GM18873 (cell line): ENCODE measurements at regions not wholly inside any gene's neighbourhood (a gene's known extent, or its start where the extent isn't known, plus 50 kb on each side); places are given as distances from the start of the nearest gene placed in this dataset.
"Not testable (repeated sequence)": the region's sequence is repeated elsewhere in the genome, so short reads cannot be mapped to it uniquely, and the experiment has no call there.

Source experiments
- ATAC-seq: cut with Tn5 transposase; IDR thresholded peaks from one replicate; pipeline ENCODE4 v1.9.1; 2021; ENCODE audit warnings: mild to moderate bottlenecking, moderate library complexity, moderate number of reproducible peaks; ENCODE audit not compliant: unreplicated experiment, low FRiP score

DNA sequence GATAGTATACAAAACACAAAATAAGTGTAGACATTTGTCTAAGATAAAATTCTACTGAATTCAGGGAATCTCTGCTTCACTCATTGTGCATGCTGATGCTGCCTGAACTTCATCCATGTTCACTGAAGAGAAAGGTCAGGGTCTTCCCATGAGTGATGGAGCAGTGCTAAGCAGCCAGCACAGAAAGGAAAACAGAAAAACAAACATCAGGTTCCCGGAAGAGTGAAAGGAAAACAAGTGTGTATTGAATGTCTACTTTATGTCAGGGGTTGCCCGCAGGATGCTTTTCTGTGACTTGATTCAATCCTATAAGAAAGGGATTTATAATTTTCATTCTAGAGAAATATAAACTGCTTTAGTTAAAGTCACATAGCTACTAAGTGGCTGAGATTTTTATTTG is 522.4 kb downstream of the RAB28 start:
- no peak for ATAC-seq

- ATAC-seq = no peak
Measured at GRCh38 chr4:12958436-12958835, 525.7 kb downstream of the RAB28 start.

DNA sequence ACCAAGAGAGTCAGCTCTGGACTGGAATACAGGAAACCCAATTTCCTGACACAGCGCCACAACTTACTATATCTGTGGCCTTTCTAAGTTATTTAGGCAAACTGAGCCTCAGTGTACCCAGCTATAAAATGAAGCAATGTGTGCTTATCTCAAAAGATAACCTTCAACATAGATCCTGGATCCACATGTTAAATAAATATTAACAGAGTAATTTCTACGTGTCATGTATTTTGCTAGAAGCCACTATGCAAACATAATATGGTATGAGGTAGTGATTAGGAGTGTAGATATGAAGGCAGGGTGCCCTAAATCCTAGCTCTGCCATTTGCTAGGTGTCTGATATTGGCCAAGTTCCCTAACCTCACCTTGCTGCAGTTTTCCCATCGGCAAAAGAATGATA is 527.0 kb downstream of the RAB28 start:
- no peak for ATAC-seq

GRCh38 chr4:12956026-12956425 is 528.1 kb downstream of the RAB28 start:
- ATAC-seq = no peak

- ATAC-seq = no peak
Measured at GRCh38 chr4:12949719-12950490, 534.2 kb downstream of the RAB28 start.

DNA sequence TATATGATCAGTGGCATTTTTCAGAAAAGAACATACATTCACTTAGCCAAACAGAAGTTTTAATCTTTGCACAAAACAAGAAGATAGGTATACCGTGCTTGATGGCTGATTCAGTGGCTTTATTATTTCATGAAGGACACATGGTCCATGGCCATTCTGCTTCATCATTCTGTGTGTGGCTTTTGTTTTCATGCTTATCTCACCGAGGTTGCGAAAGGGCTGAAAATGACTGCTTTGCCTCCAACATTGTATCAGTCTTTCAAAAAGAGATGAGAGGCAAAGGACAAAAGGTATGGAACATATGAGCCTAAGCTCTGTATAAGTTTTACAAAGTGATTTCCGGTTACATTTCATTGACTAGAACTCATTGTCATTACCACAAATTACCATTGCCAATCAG is 541.1 kb downstream of the RAB28 start:
- no peak for ATAC-seq

GRCh38 chr4:12933760-12934221 is 550.3 kb downstream of the RAB28 start:
- no peak for ATAC-seq

DNA sequence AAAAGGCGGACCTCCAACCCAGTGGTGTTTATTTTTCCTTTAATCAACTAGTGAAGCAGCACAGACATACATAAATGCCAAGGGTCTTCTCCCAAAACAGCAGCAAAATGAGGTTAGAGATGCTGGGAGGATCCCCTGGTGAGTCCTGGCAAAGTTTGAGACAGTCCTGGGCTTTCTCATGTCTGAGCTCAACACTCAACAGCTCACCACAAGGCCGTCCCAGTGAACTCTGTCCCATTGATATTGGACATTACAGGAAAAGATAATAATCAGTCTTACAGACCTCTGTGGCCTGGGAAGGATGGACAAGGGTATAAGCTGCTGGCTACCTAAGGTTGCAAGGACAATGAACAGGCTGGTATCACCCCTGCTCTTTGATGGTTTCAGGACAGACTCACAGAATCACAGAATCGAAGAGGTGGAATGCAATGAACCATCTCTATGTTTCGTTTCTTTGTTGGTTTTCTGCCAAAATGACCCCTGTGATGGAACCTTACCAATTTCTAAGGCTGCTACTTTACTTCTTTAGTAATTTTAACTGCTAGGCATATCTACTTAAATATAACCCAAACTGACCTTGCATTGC is 551.8 kb downstream of the RAB28 start:
- no peak for ATAC-seq

GRCh38 chr4:12929784-12930183 is 554.4 kb downstream of the RAB28 start:
- ATAC-seq = no peak

- ATAC-seq = no peak
Measured at GRCh38 chr4:12928751-12929150, 555.4 kb downstream of the RAB28 start.

DNA sequence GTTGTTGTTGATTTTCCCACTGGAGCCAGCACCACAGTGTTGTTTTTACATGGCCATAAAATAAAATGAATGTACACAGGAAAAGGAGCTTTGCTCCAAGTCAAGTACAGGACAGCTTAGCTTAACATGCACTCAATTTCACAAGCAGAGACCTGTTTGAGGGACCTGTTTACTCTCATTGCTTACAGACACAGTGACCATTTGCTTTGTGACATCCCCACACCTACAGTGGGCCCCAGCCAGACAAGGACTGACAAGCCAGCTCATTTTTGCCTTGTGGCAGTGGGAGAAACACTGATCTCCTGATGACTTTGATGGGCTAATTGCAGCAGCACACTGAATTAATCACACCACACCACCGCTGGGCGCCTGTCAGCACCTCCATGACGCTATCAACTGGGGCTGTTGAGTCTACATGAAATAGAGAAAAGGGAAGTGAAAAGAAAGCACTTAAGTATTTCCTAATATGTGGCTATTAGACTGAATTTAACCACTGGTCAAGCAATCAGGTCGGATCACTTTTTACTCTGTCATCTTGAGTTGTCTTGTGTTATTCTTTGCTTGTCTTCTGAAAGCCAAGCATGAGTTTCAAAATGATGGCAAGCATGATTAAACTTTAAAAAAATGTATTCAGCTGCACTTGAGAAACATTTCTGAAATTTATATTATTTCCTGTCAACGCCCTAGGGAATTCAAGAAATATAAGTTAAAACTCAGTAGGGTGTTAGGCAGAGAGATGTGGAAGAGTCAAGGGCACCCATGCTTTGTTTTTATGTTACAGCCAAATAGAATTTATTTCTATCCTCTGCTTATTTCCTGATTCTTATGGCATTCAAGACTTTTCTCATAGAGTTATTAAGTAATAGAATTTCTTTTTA is 557.7 kb downstream of the RAB28 start:
- no peak for ATAC-seq

- no peak for ATAC-seq
Measured at GRCh38 chr4:12924728-12925320, 559.3 kb downstream of the RAB28 start.

DNA sequence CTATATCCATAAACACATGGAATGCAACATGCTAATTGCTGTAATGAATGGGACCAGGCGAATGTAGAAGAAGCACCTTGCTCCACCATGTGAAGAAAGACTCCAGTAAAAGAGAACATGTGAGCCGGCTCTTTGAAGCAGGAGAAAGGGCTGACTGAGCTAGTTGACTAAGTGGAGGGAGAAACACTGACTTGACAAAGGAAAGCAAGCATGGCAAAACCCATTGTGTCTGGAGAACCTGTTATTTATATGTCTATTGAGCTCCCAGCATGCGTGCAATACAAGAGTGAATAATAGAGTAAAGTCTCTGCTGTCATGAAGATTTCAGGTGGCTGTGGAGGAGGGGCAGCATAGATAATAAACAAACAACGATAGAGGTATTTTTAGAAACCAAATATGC is 559.9 kb downstream of the RAB28 start:
- no peak for ATAC-seq

GRCh38 chr4:12912896-12913418 is 571.2 kb downstream of the RAB28 start:
- no peak for ATAC-seq

DNA sequence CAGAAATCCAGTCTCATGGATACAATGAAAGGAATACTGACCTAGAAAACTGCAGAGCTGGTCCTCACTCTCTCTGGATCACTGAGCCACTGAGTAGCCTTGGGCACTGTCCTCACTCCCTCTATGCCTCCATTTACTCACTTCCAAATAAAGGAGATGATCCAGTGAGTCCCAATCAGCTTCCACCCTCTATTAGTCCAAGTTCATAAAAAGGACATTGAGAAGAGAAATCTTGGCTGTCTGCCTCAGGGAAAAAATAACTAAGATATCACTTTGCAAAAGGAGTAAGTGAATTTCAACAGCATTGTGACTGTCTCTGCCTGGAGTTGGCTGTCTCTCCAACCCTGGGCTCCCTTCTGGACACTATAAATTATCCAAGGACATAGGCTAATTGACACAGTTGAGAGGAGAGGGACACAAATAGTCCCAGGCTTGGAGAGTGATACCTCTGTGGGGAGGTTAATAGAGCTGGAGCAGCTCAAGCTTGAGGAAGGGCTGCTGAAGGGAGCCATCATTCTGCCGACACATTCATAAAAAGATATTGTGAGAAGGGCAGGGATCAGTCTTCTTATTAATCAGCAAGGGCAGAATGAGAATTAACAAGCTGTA is 572.3 kb downstream of the RAB28 start:
- ATAC-seq = no peak

DNA sequence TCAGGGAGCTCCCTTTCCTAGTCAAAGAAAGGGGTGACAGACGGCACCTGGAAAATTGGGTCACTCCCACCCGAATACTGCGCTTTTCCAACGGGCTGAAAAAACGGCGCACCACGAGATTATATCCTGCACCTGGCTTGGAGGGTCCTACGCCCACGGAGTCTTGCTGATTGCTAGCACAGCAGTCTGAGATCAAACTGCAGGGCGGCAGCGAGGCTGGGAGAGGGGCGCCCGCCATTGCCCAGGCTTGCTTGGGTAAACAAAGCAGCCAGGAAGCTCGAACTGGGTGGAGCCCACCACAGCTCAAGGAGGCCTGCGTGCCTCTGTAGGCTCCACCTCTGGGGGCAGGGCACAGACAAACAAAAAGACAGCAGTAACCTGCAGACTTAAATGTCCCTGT is 580.5 kb downstream of the RAB28 start:
- not testable (repeated sequence) for ATAC-seq

DNA sequence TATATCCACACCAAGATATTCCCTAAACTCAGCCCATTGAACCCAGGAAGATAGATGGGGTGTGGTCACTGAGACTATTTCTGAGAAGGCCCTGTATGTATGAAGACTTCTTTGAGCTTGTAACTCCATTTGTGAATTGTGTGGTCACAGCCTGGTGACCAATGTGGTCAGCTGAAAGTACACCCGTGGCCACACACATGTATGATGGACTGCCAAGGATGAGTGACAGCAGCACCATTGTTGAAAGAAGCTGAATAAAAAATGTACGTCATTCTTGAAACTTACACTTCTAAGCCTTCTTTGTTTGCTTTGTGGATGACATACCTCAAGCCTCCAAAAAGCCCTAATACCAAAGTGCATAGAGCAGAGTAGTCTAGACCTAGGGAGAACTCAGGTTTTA is 581.4 kb downstream of the RAB28 start:
- ATAC-seq = no peak

DNA sequence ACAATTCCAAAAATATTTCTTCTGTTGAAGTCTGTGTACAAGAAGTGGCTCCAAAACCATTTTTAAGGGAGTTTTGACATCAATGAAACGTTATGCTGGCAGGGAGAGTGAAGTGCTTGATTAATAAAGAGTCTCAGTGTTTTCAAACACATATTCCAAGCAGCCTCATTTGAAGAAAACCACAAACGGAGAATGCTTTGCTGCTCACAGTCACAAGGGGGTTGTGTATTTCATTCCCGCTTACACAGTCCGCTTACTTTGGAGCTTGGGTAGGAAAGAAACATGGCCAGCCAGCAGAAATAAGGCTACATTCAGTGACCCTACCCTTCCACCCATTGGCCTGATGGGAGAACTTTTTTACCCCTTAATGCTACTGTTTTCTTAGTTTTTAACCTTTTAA is 586.2 kb downstream of the RAB28 start:
- no peak for ATAC-seq

- ATAC-seq = no peak
Measured at GRCh38 chr4:12894062-12894461, 590.1 kb downstream of the RAB28 start.

- no peak for ATAC-seq
Measured at GRCh38 chr4:12889054-12889453, 595.1 kb downstream of the RAB28 start.
